Caco-2 (cell line): ENCODE measurements at regions not wholly inside any gene's neighbourhood (a gene's known extent, or its start where the extent isn't known, plus 50 kb on each side); places are given as distances from the start of the nearest gene placed in this dataset.

Experiments used
- BruUV-seq: library from RNA; stranded (reverse); fragments of 400-500 nt; replicated peaks from 2 replicates; lab custom pipeline; 2021; lab: Mats Ljungman, UMichigan
- CTCF ChIA-PET: fragments of 300-600 bp; sonication (Branson Sonifier 250); formaldehyde crosslinking; loops from one replicate; lab custom pipeline; 2022; ENCODE audit warnings: antibody characterized with exemption; lab: Charles Lee
- POLR2A ChIA-PET: fragments of 300-600 bp; sonication (Branson Sonifier 250); formaldehyde crosslinking; loops from one replicate; lab custom pipeline; 2022; ENCODE audit warnings: antibody characterized with exemption; lab: Charles Lee
- DNase-seq, 2 experiments: peaks; one replicate each; pipeline versions ENCODE4 v3.0.0 to v3.0.0-alpha.2; 2020 to 2022
- H3K27me3 ChIP-seq: replicated peaks from 2 replicates; pipeline ENCODE4 v1.6.0; 2011; ENCODE audit warnings: low read length; ENCODE audit not compliant: control insufficient read depth, insufficient read depth
- H3K36me3 ChIP-seq: 2 replicates; pipeline ENCODE4 v1.5.1; 2011; ENCODE audit warnings: low read length; ENCODE audit not compliant: control insufficient read depth, insufficient read depth
- H3K4me1 ChIP-seq: fragments of 250-450 bp; sonication (Bioruptor Pico); 2 replicates; pipeline ENCODE4 v1.5.1; 2020; ENCODE audit warnings: mild to moderate bottlenecking
- H3K4me3 ChIP-seq: 2 replicates; pipeline ENCODE4 v1.5.1; 2011; ENCODE audit warnings: low read depth, mild to moderate bottlenecking, control low read depth, low read length
- H3K9me3 ChIP-seq: fragments of 250-450 bp; sonication (Bioruptor Pico); 2 replicates; pipeline ENCODE4 v1.5.1; 2020; ENCODE audit warnings: mild to moderate bottlenecking, moderate library complexity
- H3K27ac Mint-ChIP-seq: one replicate; pipeline ENCODE4 v1.8.0; 2022; ENCODE audit warnings: mixed read lengths; ENCODE audit not compliant: unreplicated experiment
- H3K27me3 Mint-ChIP-seq: one replicate; pipeline ENCODE4 v1.8.0; 2022; ENCODE audit warnings: mixed read lengths; ENCODE audit not compliant: insufficient read depth, unreplicated experiment
- H3K36me3 Mint-ChIP-seq: one replicate; pipeline ENCODE4 v1.8.0; 2022; ENCODE audit warnings: mild to moderate bottlenecking, mixed read lengths; ENCODE audit not compliant: insufficient read depth, unreplicated experiment
- H3K4me1 Mint-ChIP-seq: one replicate; pipeline ENCODE4 v1.8.0; 2022; ENCODE audit warnings: low read depth, mixed read lengths; ENCODE audit not compliant: unreplicated experiment
- H3K4me3 Mint-ChIP-seq: one replicate; pipeline ENCODE4 v1.8.0; 2022; ENCODE audit warnings: mild to moderate bottlenecking, moderate library complexity, mixed read lengths; ENCODE audit not compliant: unreplicated experiment
- H3K9me3 Mint-ChIP-seq: one replicate; pipeline ENCODE4 v1.8.0; 2022; ENCODE audit warnings: mixed read lengths; ENCODE audit not compliant: unreplicated experiment
- intact Hi-C: fragments of 100-400 bp; cut with micrococcal nuclease; formaldehyde crosslinking; loops from one replicate; pipeline ENCODE4 v1.10.0; 2022; ENCODE audit not compliant: unreplicated experiment
- TF ChIP-seq, protein P1 (sequence below), 2 experiments: fragments of 200-600 bp in 1 of 2; IDR thresholded peaks; 1 replicate in 1 of 2; 2 replicates in 1 of 2; pipeline versions ENCODE4 v1.5.1 to v1.8.0; 2011 to 2022; ENCODE audit warnings: antibody characterized with exemption in 1 of 2, control low read depth in 1 of 2, inconsistent platforms in 1 of 2, low read depth in 1 of 2, low read length in 1 of 2, mild to moderate bottlenecking in 1 of 2, moderate library complexity in 1 of 2; ENCODE audit not compliant: insufficient read depth in 1 of 2, severe bottlenecking in 1 of 2, unreplicated experiment in 1 of 2

DNA sequence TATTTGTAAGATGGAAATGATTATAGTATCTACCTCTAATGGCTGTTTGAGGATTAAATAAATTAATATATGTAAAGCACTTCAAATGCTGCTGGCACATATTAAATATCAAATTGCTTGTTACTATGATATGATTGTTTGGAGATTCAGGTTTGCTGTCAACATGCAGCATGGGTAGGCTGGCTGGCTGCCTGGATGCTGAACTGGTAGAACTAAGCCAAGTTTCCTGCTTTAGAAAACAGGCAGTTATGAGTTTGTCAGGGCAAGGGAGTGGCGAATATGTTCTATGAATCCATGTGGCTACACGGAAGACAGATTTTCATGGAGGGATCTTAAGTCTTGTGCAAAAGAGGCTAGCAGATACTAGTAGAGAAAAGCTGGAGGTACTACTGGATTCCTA lies 239.6 kb downstream of the GBA3 start:
- H3K36me3 Mint-ChIP-seq: no peaks in the 10 kb centered on the region
- BruUV-seq: no TSS peak

DNA sequence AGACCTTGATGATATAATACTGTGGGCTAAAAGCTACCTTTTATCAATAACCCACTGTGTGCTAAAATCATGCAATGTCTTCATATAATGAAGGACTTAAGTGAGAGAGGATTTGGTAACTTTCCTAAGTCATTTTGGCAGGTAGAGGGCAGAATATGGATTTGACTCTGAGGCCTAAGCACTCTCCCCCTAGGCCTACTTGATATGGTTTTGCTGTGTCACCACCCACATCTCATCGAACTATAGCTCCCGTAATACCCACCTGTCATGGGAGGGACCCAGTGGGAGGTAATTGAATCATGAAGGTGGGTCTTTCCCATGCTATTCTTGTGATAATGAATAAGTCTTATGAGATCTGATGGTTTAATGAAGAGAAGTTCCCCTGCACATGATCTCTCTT lies 229.7 kb downstream of the GBA3 start:
- ChIA-PET POLR2A (no interaction called here), CTCF (no interaction called here)
- Mint-ChIP-seq H3K36me3 (no peaks in the 10 kb centered on the region), H3K27ac (no peak overlapping the region), H3K4me3 (no peak overlapping the region), H3K9me3 (peaks cover 9% of the 10 kb centered on the region), H3K4me1 (no peaks in the 10 kb centered on the region), H3K27me3 (no peaks in the 10 kb centered on the region)
- Histone ChIP-seq H3K36me3 (no peaks in the 10 kb centered on the region), H3K4me1 (no peaks in the 10 kb centered on the region), H3K4me3 (no peak overlapping the region), H3K9me3 (no peaks in the 10 kb centered on the region), H3K27me3 (no peaks in the 10 kb centered on the region)
- BruUV-seq: no TSS peak
- no peak for DNase-seq
- TF ChIP-seq, protein P1, sequence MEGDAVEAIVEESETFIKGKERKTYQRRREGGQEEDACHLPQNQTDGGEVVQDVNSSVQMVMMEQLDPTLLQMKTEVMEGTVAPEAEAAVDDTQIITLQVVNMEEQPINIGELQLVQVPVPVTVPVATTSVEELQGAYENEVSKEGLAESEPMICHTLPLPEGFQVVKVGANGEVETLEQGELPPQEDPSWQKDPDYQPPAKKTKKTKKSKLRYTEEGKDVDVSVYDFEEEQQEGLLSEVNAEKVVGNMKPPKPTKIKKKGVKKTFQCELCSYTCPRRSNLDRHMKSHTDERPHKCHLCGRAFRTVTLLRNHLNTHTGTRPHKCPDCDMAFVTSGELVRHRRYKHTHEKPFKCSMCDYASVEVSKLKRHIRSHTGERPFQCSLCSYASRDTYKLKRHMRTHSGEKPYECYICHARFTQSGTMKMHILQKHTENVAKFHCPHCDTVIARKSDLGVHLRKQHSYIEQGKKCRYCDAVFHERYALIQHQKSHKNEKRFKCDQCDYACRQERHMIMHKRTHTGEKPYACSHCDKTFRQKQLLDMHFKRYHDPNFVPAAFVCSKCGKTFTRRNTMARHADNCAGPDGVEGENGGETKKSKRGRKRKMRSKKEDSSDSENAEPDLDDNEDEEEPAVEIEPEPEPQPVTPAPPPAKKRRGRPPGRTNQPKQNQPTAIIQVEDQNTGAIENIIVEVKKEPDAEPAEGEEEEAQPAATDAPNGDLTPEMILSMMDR (IDR thresholded peaks at IDR 0.05; ENCODE audit: insufficient read depth in 1 of 2, low read depth in 1 of 2, low read length in 1 of 2, severe bottlenecking in 1 of 2, unreplicated experiment in 1 of 2): no peak
- intact Hi-C loops: no loop called here

More for the DNA sequence above, 239.6 kb downstream of the GBA3 start:
- no peaks in the 10 kb centered on the region for H3K4me1 Mint-ChIP-seq
- H3K27me3 Mint-ChIP-seq: no peaks in the 10 kb centered on the region
- Histone ChIP-seq H3K27me3 (no peaks in the 10 kb centered on the region; the same call in 1 of the 2 replicates), H3K4me1 (no peaks in the 10 kb centered on the region), H3K9me3 (no peaks in the 10 kb centered on the region), H3K4me3 (no peak overlapping the region), H3K36me3 (no peaks in the 10 kb centered on the region)
- no peak overlapping the region for H3K27ac Mint-ChIP-seq
- TF ChIP-seq, protein P1 (IDR thresholded peaks at IDR 0.05; ENCODE audit: insufficient read depth in 1 of 2, low read depth in 1 of 2, low read length in 1 of 2, severe bottlenecking in 1 of 2, unreplicated experiment in 1 of 2): no peak
- no peak for DNase-seq
- no peaks in the 10 kb centered on the region for H3K9me3 Mint-ChIP-seq
- no peak overlapping the region for H3K4me3 Mint-ChIP-seq
- ChIA-PET CTCF (no interaction called here), POLR2A (no interaction called here)
- intact Hi-C loops: no loop called here

DNA sequence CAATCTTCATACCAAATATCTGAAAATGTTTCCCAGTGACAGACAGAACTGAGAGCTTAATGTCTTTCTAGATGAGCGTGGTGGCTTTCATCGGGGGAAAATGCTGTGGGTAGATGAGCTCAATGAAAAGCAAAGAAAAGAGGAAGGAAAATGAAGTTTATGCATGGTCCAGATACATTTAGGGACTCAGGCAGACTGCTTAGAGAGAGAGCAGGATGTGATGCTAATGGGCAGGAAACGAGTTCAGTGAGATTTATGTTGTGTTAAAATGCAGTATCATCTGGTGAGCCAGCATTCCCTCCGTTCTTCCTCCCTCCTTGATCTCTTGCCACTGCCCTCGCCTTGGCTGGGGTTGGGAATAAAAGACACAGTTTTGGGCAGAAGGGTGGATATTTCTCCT lies 229.2 kb downstream of the GBA3 start:
- H3K4me3 Mint-ChIP-seq: no peak overlapping the region
- BruUV-seq: no TSS peak
- ChIA-PET POLR2A (no interaction called here), CTCF (no interaction called here)
- H3K4me1 Mint-ChIP-seq: no peaks in the 10 kb centered on the region
- intact Hi-C loops: no loop called here
- no peaks in the 10 kb centered on the region for H3K27me3 Mint-ChIP-seq
- no peaks in the 10 kb centered on the region for H3K27me3 ChIP-seq
- H3K36me3 Mint-ChIP-seq: no peaks in the 10 kb centered on the region
- peaks cover 9% of the 10 kb centered on the region for H3K9me3 Mint-ChIP-seq
- H3K9me3 ChIP-seq: no peaks in the 10 kb centered on the region
- H3K4me1 ChIP-seq: no peaks in the 10 kb centered on the region
- DNase-seq: no peak
- H3K27ac Mint-ChIP-seq: no peak overlapping the region
- H3K36me3 ChIP-seq: no peaks in the 10 kb centered on the region
- no peak overlapping the region for H3K4me3 ChIP-seq
- TF ChIP-seq, protein P1 (IDR thresholded peaks at IDR 0.05; ENCODE audit: insufficient read depth in 1 of 2, low read depth in 1 of 2, low read length in 1 of 2, severe bottlenecking in 1 of 2, unreplicated experiment in 1 of 2): no peak
